Panc1 (cell line): ENCODE measurements at regions not wholly inside any gene's neighbourhood (a gene's known extent, or its start where the extent isn't known, plus 50 kb on each side); places are given as distances from the start of the nearest gene placed in this dataset.

ENCODE experiments used
- ATAC-seq: fragments of 200-7000 bp; cut with Tn5 transposase; 2 replicates; pipeline ENCODE4 v1.9.1; 2020; ENCODE audit warnings: mild to moderate bottlenecking, moderate library complexity
- BruUV-seq: library from RNA; stranded (reverse); fragments of 400-500 nt; replicated peaks from 2 replicates; lab custom pipeline; 2021; lab: Mats Ljungman, UMichigan
- CTCF ChIA-PET: fragments of 300-600 bp; sonication (Branson Sonifier 250); formaldehyde crosslinking; loops from one replicate; lab custom pipeline; 2022; ENCODE audit warnings: antibody characterized with exemption; lab: Charles Lee
- POLR2A ChIA-PET: fragments of 300-600 bp; sonication (Branson Sonifier 250); formaldehyde crosslinking; loops from one replicate; lab custom pipeline; 2022; ENCODE audit warnings: antibody characterized with exemption; lab: Charles Lee
- DNase-seq: peaks from one replicate; pipeline ENCODE4 v3.0.0-alpha.2; 2010; ENCODE audit warnings: low read depth, low spot score
- H3K27ac ChIP-seq: 2 replicates; pipeline ENCODE4 v1.5.1; 2011; ENCODE audit warnings: mild to moderate bottlenecking, low read length, inconsistent platforms
- H3K27me3 ChIP-seq: fragments of 200-500 bp; sonication (Bioruptor generic); 2 replicates; pipeline ENCODE4 v1.6.0; 2014; ENCODE audit warnings: low read length, inconsistent platforms; ENCODE audit not compliant: control insufficient read depth, insufficient read depth
- H3K36me3 ChIP-seq: fragments of 200-500 bp; sonication (Bioruptor generic); 2 replicates; pipeline ENCODE4 v1.5.1; 2014; ENCODE audit warnings: inconsistent platforms, mild to moderate bottlenecking, low read length, moderate library complexity; ENCODE audit not compliant: control insufficient read depth, insufficient read depth
- H3K4me1 ChIP-seq: 2 replicates; pipeline ENCODE4 v1.5.1; 2011; ENCODE audit warnings: inconsistent platforms, mild to moderate bottlenecking, low read length, moderate library complexity; ENCODE audit not compliant: control insufficient read depth, insufficient read depth
- H3K4me3 ChIP-seq, 2 experiments: 2 replicates each; pipeline ENCODE4 v1.5.1; 2011 to 2012; ENCODE audit warnings: low read depth in 2 of 2, low read length in 2 of 2, mild to moderate bottlenecking in 2 of 2, inconsistent platforms in 1 of 2, moderate library complexity in 1 of 2
- H3K9me3 ChIP-seq: fragments of 200-500 bp; sonication (Bioruptor generic); 2 replicates; pipeline ENCODE4 v1.5.1; 2014; ENCODE audit warnings: low read depth, mild to moderate bottlenecking, inconsistent platforms, low read length, moderate library complexity; ENCODE audit not compliant: control insufficient read depth, insufficient read depth
- POLR2AphosphoS5 ChIP-seq: IDR thresholded peaks from 2 replicates; pipeline ENCODE4 v1.6.1; 2012; ENCODE audit warnings: mild to moderate bottlenecking, low read depth, low read length, moderate library complexity
- SIN3A ChIP-seq: IDR thresholded peaks from 2 replicates; pipeline ENCODE4 v1.6.1; 2012; ENCODE audit warnings: low read depth, mild to moderate bottlenecking, low read length, moderate library complexity, borderline replicate concordance; ENCODE audit not compliant: insufficient read depth
- TCF7L2 ChIP-seq: IDR thresholded peaks from 2 replicates; pipeline ENCODE4 v1.6.1; 2011; ENCODE audit warnings: mild to moderate bottlenecking, low read depth, low read length, inconsistent platforms
- in situ Hi-C: cut with HindIII; loops from 2 replicates; pipeline ENCODE4 v1.10.0; 2016; ENCODE audit warnings: low sequenced_read_pairs, low pct_unique_long_range_greater_than_20kb
- intact Hi-C: fragments of 100-400 bp; cut with micrococcal nuclease; formaldehyde crosslinking; loops from one replicate; pipeline ENCODE4 v1.10.0; 2022; ENCODE audit not compliant: unreplicated experiment
- TF ChIP-seq, protein P1 (sequence below): fragments of 450-650 bp; IDR thresholded peaks from 2 replicates; pipeline ENCODE4 v1.5.1; 2017; ENCODE audit warnings: mild to moderate bottlenecking
- TF ChIP-seq, protein P2 (sequence below), 2 experiments: IDR thresholded peaks; 2 replicates each; pipeline ENCODE4 v1.6.1; 2011 to 2012; ENCODE audit warnings: low read depth in 2 of 2, control low read depth in 1 of 2, low read length in 1 of 2, mild to moderate bottlenecking in 1 of 2, moderate library complexity in 1 of 2; ENCODE audit not compliant: insufficient read depth in 1 of 2

DNA sequence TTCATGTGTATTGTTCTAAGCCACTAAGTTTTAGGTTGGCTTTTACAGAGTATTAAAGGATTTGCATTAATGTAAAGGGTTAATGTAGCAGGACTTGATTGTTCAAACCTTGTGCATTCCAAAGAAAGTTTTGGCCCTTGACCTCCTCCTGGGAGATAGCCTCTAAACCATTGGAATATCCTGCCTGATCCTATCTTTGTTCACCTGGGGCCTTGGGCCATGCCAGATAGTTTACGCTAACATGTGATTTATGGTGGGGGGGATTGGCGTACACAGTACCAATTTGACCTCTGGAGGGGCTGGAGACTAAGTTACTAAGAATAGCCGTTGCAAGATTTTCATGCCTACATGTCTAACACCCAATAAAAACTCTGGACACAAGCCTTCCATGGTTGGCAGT, 1002.7 kb upstream of the PABPC4L start:
- no TSS peak for BruUV-seq
- intact Hi-C loops (no loop called here), in situ Hi-C loops (no loop called here)
- DNase-seq: no peak
- Histone ChIP-seq H3K4me3 (no peak overlapping the region), H3K9me3 (no peaks in the 10 kb centered on the region), H3K36me3 (no peaks in the 10 kb centered on the region), H3K27me3 (no peaks in the 10 kb centered on the region), H3K27ac (no peak overlapping the region), H3K4me1 (no peaks in the 10 kb centered on the region)
- no peak for ATAC-seq
- POLR2A ChIA-PET: no interaction called here
- TF ChIP-seq TCF7L2 (no peak), POLR2AphosphoS5 (no peak), SIN3A (no peak)
- TF ChIP-seq, protein P1, sequence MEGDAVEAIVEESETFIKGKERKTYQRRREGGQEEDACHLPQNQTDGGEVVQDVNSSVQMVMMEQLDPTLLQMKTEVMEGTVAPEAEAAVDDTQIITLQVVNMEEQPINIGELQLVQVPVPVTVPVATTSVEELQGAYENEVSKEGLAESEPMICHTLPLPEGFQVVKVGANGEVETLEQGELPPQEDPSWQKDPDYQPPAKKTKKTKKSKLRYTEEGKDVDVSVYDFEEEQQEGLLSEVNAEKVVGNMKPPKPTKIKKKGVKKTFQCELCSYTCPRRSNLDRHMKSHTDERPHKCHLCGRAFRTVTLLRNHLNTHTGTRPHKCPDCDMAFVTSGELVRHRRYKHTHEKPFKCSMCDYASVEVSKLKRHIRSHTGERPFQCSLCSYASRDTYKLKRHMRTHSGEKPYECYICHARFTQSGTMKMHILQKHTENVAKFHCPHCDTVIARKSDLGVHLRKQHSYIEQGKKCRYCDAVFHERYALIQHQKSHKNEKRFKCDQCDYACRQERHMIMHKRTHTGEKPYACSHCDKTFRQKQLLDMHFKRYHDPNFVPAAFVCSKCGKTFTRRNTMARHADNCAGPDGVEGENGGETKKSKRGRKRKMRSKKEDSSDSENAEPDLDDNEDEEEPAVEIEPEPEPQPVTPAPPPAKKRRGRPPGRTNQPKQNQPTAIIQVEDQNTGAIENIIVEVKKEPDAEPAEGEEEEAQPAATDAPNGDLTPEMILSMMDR: no peak
- TF ChIP-seq, protein P2, sequence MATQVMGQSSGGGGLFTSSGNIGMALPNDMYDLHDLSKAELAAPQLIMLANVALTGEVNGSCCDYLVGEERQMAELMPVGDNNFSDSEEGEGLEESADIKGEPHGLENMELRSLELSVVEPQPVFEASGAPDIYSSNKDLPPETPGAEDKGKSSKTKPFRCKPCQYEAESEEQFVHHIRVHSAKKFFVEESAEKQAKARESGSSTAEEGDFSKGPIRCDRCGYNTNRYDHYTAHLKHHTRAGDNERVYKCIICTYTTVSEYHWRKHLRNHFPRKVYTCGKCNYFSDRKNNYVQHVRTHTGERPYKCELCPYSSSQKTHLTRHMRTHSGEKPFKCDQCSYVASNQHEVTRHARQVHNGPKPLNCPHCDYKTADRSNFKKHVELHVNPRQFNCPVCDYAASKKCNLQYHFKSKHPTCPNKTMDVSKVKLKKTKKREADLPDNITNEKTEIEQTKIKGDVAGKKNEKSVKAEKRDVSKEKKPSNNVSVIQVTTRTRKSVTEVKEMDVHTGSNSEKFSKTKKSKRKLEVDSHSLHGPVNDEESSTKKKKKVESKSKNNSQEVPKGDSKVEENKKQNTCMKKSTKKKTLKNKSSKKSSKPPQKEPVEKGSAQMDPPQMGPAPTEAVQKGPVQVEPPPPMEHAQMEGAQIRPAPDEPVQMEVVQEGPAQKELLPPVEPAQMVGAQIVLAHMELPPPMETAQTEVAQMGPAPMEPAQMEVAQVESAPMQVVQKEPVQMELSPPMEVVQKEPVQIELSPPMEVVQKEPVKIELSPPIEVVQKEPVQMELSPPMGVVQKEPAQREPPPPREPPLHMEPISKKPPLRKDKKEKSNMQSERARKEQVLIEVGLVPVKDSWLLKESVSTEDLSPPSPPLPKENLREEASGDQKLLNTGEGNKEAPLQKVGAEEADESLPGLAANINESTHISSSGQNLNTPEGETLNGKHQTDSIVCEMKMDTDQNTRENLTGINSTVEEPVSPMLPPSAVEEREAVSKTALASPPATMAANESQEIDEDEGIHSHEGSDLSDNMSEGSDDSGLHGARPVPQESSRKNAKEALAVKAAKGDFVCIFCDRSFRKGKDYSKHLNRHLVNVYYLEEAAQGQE (IDR thresholded peaks at IDR 0.05; ENCODE audit: insufficient read depth in 1 of 2, low read depth in 2 of 2, low read length in 1 of 2): no peak
- CTCF ChIA-PET: no interaction called here

DNA sequence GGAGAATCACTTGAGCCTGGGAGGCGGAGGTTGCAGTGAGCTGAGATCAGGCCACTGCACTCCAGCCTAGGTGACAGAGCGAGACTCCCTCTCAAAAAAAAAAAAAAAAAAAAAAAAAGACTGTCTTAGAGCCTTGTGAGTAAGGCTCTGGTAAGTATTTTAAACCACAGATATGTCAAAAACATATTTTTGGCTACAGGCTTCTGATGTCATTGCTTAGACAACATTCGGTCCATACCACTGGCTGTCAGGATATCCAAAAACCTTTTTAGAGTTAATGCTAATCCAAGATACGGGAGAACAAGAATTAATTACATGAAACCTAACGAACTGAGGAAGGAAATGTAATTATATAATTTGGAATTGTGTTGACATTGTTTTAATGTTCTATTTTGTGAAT, 999.5 kb upstream of the PABPC4L start:
- POLR2A ChIA-PET: no interaction called here
- H3K27me3 ChIP-seq: no peaks in the 10 kb centered on the region
- H3K9me3 ChIP-seq: no peaks in the 10 kb centered on the region
- ATAC-seq: no peak
- no peak for DNase-seq
- no TSS peak for BruUV-seq
- no peak for TF ChIP-seq TCF7L2
- TF ChIP-seq, protein P2 (IDR thresholded peaks at IDR 0.05; ENCODE audit: insufficient read depth in 1 of 2, low read depth in 2 of 2, low read length in 1 of 2): no peak
- TF ChIP-seq POLR2AphosphoS5: no peak
- TF ChIP-seq, protein P1: no peak
- no peak for TF ChIP-seq SIN3A
- in situ Hi-C loops (no loop called here), intact Hi-C loops (no loop called here)
- no peak overlapping the region for H3K27ac ChIP-seq
- no peak overlapping the region for H3K4me3 ChIP-seq
- H3K4me1 ChIP-seq: no peaks in the 10 kb centered on the region
- CTCF ChIA-PET: no interaction called here
- no peaks in the 10 kb centered on the region for H3K36me3 ChIP-seq
